ENCODE measurements at regions not wholly inside any gene's neighbourhood (a gene's known extent, or its start where the extent isn't known, plus 50 kb on each side); places are given as distances from the start of the nearest gene placed in this dataset.

- no peaks in the 10 kb centered on the region for H3K36me3 ChIP-seq
- H3K4me1 ChIP-seq, result peaks cover 0 to 8% (median 2%) of the 10 kb centered on the region in 6 donors
- peaks cover 0 to 9% (median 0%) of the 10 kb centered on the region in 7 donors for H3K27me3 ChIP-seq (replicated peaks in 1 of 7)
- no peak for DNase-seq
- H3K4me3 ChIP-seq, result no peak overlapping the region
- H3K9me3 ChIP-seq, result no peaks in the 10 kb centered on the region
- TF ChIP-seq POLR2AphosphoS5 (IDR thresholded peaks at IDR 0.05) (peak in 1 of 3 donors; percentile 24), POLR2A (IDR thresholded peaks at IDR 0.05) (no peak), CTCF (IDR thresholded peaks at IDR 0.05 in 8 of 11, conservative IDR thresholded peaks at IDR 0.05 in 3 of 11) (no peak)
- intact Hi-C loops (cut with DNase I; ENCODE audit: low total_unique reads), result loop anchor here (10.0 kb wide), 1 partner anchor 64 kb away; no protein-coding TSS in a partner anchor
- 64 to 84% (median 80%) methylated on average over 6 of the region's 6 CpGs for WGBS, 5 donors
- peak overlapping the region in 3 of 8 donors; percentile 43 to 60 (median 58) for H3K27ac ChIP-seq
Measured at GRCh38 chr2:20539133-20539719, 92.4 kb downstream of the RHOB start.

- peak overlapping the region in 5 of 8 donors; percentile 44 to 63 (median 55) for H3K27ac ChIP-seq
- H3K4me1 ChIP-seq, result peaks cover 0 to 5% (median 0%) of the 10 kb centered on the region in 6 donors
- H3K36me3 ChIP-seq, result no peaks in the 10 kb centered on the region
- 80 to 92% (median 84%) methylated on average over 19 to 26 of the region's 26 CpGs for WGBS, 5 donors
- peak; percentile 68 for DNase-seq
- H3K27me3 ChIP-seq (replicated peaks in 1 of 7), result peaks cover 0 to 9% (median 0%) of the 10 kb centered on the region in 7 donors
- H3K4me3 ChIP-seq, result no peak overlapping the region
- no peaks in the 10 kb centered on the region for H3K9me3 ChIP-seq
- TF ChIP-seq POLR2AphosphoS5 (IDR thresholded peaks at IDR 0.05), result peak; percentile 32 to 70 (median 65)
- TF ChIP-seq POLR2A (IDR thresholded peaks at IDR 0.05), result no peak
- intact Hi-C loops (cut with DNase I; ENCODE audit: low total_unique reads), result loop anchor here (10.0 kb wide), 1 partner anchor 65 kb away; no protein-coding TSS in a partner anchor
Measured at GRCh38 chr2:20539776-20540586, 93.1 kb downstream of the RHOB start.

- DNase-seq, result peak; percentile 65
- Histone ChIP-seq H3K4me1 (no peaks in the 10 kb centered on the region), H3K27me3 (replicated peaks in 1 of 7) (peaks cover 0 to 9% (median 0%) of the 10 kb centered on the region in 7 donors), H3K4me3 (no peak overlapping the region), H3K9me3 (peaks cover 0 to 2% (median 0%) of the 10 kb centered on the region in 8 donors), H3K36me3 (no peaks in the 10 kb centered on the region), H3K27ac (peak overlapping the region in 5 of 8 donors; percentile 44 to 63 (median 55))
- 84 to 90% (median 87%) methylated on average over 16 of the region's 16 CpGs for WGBS, 5 donors
- TF ChIP-seq CTCF (IDR thresholded peaks at IDR 0.05 in 8 of 11, conservative IDR thresholded peaks at IDR 0.05 in 3 of 11) (no peak), POLR2AphosphoS5 (IDR thresholded peaks at IDR 0.05) (no peak), POLR2A (IDR thresholded peaks at IDR 0.05) (no peak)
- intact Hi-C loops (cut with DNase I; ENCODE audit: low total_unique reads), result no loop called here
Measured at GRCh38 chr2:20540587-20541293, 93.9 kb downstream of the RHOB start.

GRCh38 chr2:20541294-20541640 is 94.4 kb downstream of the RHOB start:
- Histone ChIP-seq H3K27ac (no peak overlapping the region), H3K27me3 (replicated peaks in 1 of 7) (peaks cover 0 to 9% (median 0%) of the 10 kb centered on the region in 7 donors), H3K9me3 (peaks cover 0 to 7% (median 0%) of the 10 kb centered on the region in 8 donors), H3K4me1 (no peaks in the 10 kb centered on the region), H3K4me3 (no peak overlapping the region), H3K36me3 (no peaks in the 10 kb centered on the region)
- TF ChIP-seq POLR2A (IDR thresholded peaks at IDR 0.05) (no peak), CTCF (IDR thresholded peaks at IDR 0.05 in 8 of 11, conservative IDR thresholded peaks at IDR 0.05 in 3 of 11) (no peak), POLR2AphosphoS5 (IDR thresholded peaks at IDR 0.05) (no peak)
- 90 to 94% (median 90%) methylated on average over 7 of the region's 7 CpGs for WGBS, 5 donors
- intact Hi-C loops (cut with DNase I; ENCODE audit: low total_unique reads), result no loop called here
- DNase-seq, result peak; percentile 63

Measured in spleen (tissue), 11 donors.